Suprapubic skin (tissue), 4 donors: ENCODE measurements at regions not wholly inside any gene's neighbourhood (a gene's known extent, or its start where the extent isn't known, plus 50 kb on each side); places are given as distances from the start of the nearest gene placed in this dataset.
"Not testable (repeated sequence)": the region's sequence is repeated elsewhere in the genome, so short reads cannot be mapped to it uniquely, and the experiment has no call there.

ENCODE experiments used
- DNase-seq, 2 donors: peaks; one replicate each; pipeline ENCODE4 v3.0.0-alpha.2; 2019; ENCODE audit warnings: low spot score in 2 of 2
- H3K27ac ChIP-seq: fragments of 200-600 bp; sonication (generic); one replicate; pipeline ENCODE4 v1.5.1; 2019
- H3K27me3 ChIP-seq: fragments of 200-600 bp; sonication (generic); one replicate; pipeline ENCODE4 v1.5.1; 2019
- H3K36me3 ChIP-seq: fragments of 200-600 bp; sonication (generic); one replicate; pipeline ENCODE4 v1.5.1; 2019
- H3K4me1 ChIP-seq: fragments of 200-600 bp; sonication (generic); one replicate; pipeline ENCODE4 v1.5.1; 2019
- H3K4me3 ChIP-seq: fragments of 200-600 bp; sonication (generic); one replicate; pipeline ENCODE4 v1.5.1; 2019; ENCODE audit warnings: mild to moderate bottlenecking
- H3K9me3 ChIP-seq: fragments of 200-600 bp; sonication (generic); one replicate; pipeline ENCODE4 v1.5.1; 2019
- WGBS: methylation state at CpG from one replicate; pipeline ENCODE4 v1.1.5; 2018; 5-methylcytosine and 5-hydroxymethylcytosine counted together

- H3K4me1 ChIP-seq, H3K4me3 ChIP-seq, DNase-seq, H3K27ac ChIP-seq, H3K9me3 ChIP-seq, H3K27me3 ChIP-seq, H3K36me3 ChIP-seq: not testable (repeated sequence)
- WGBS = 70% methylated on average over 7 of the region's 9 CpGs
Observed at GRCh38 chr2:111430817-111431661, 310.3 kb downstream of the BCL2L11 start.

GRCh38 chr2:111432423-111432822, 311.7 kb downstream of the BCL2L11 start:
- H3K27me3 ChIP-seq, H3K27ac ChIP-seq: not testable (repeated sequence)
- WGBS = no CpG with 5 or more reads among the region's 3 CpGs

GRCh38 chr2:111432916-111433499, 312.3 kb downstream of the BCL2L11 start:
- DNase-seq, H3K4me3 ChIP-seq, H3K27me3 ChIP-seq, H3K9me3 ChIP-seq, H3K36me3 ChIP-seq, H3K27ac ChIP-seq, H3K4me1 ChIP-seq: not testable (repeated sequence)
- WGBS = 93% methylated on average over 3 of the region's 9 CpGs

More at GRCh38 chr2:111432423-111432822, 311.7 kb downstream of the BCL2L11 start:
- DNase-seq, H3K4me1 ChIP-seq, H3K4me3 ChIP-seq, H3K36me3 ChIP-seq, H3K9me3 ChIP-seq: not testable (repeated sequence)

GRCh38 chr2:111433892-111434607, 313.3 kb downstream of the BCL2L11 start:
- not testable (repeated sequence) for H3K27me3 ChIP-seq, DNase-seq, H3K36me3 ChIP-seq, H3K27ac ChIP-seq, H3K9me3 ChIP-seq, H3K4me3 ChIP-seq, H3K4me1 ChIP-seq
- WGBS = no CpG with 5 or more reads among the region's 5 CpGs

- H3K4me1 ChIP-seq, H3K27me3 ChIP-seq, H3K4me3 ChIP-seq, H3K27ac ChIP-seq, DNase-seq, H3K9me3 ChIP-seq, H3K36me3 ChIP-seq: not testable (repeated sequence)
- WGBS = 90% methylated on average over 3 of the region's 4 CpGs
Observed at GRCh38 chr2:111434608-111434939, 313.9 kb downstream of the BCL2L11 start.

GRCh38 chr2:111435553-111436310, 315.0 kb downstream of the BCL2L11 start:
- H3K4me1 ChIP-seq, H3K4me3 ChIP-seq, H3K9me3 ChIP-seq, DNase-seq, H3K27ac ChIP-seq, H3K36me3 ChIP-seq, H3K27me3 ChIP-seq: not testable (repeated sequence)
- 72% methylated on average over 3 of the region's 11 CpGs for WGBS

- not testable (repeated sequence) for H3K27me3 ChIP-seq, H3K4me1 ChIP-seq, H3K9me3 ChIP-seq, H3K4me3 ChIP-seq, H3K36me3 ChIP-seq, DNase-seq, H3K27ac ChIP-seq
- WGBS = 50% methylated on average over 2 of the region's 5 CpGs
Observed at GRCh38 chr2:111436411-111436810, 315.7 kb downstream of the BCL2L11 start.

- H3K27me3 ChIP-seq, H3K9me3 ChIP-seq, H3K36me3 ChIP-seq, H3K4me1 ChIP-seq, H3K4me3 ChIP-seq, H3K27ac ChIP-seq, DNase-seq: not testable (repeated sequence)
- 71% methylated on average over 5 of the region's 7 CpGs for WGBS
Observed at GRCh38 chr2:111437288-111437990, 316.7 kb downstream of the BCL2L11 start.

- 70% methylated on average over 2 of the region's 2 CpGs for WGBS
- H3K9me3 ChIP-seq = not testable (repeated sequence)
Observed at GRCh38 chr2:111438161-111438560, 317.4 kb downstream of the BCL2L11 start.

GRCh38 chr2:111439237-111439636, 318.5 kb downstream of the BCL2L11 start:
- H3K36me3 ChIP-seq, H3K4me3 ChIP-seq, H3K27ac ChIP-seq, DNase-seq, H3K4me1 ChIP-seq, H3K9me3 ChIP-seq, H3K27me3 ChIP-seq: not testable (repeated sequence)
- WGBS = 82% methylated on average over 4 of the region's 6 CpGs

More at GRCh38 chr2:111438161-111438560, 317.4 kb downstream of the BCL2L11 start:
- not testable (repeated sequence) for H3K4me3 ChIP-seq, H3K36me3 ChIP-seq, H3K4me1 ChIP-seq, DNase-seq, H3K27ac ChIP-seq, H3K27me3 ChIP-seq

- DNase-seq, H3K4me3 ChIP-seq, H3K27me3 ChIP-seq, H3K4me1 ChIP-seq, H3K9me3 ChIP-seq, H3K27ac ChIP-seq, H3K36me3 ChIP-seq: not testable (repeated sequence)
- WGBS = 74% methylated on average over 3 of the region's 5 CpGs
Observed at GRCh38 chr2:111441614-111442013, 320.9 kb downstream of the BCL2L11 start.

- H3K27me3 ChIP-seq, H3K9me3 ChIP-seq, H3K4me1 ChIP-seq, DNase-seq, H3K27ac ChIP-seq, H3K4me3 ChIP-seq, H3K36me3 ChIP-seq: not testable (repeated sequence)
- WGBS = no CpG with 5 or more reads among the region's 8 CpGs
Observed at GRCh38 chr2:111442767-111443454, 322.2 kb downstream of the BCL2L11 start.

- not testable (repeated sequence) for H3K4me1 ChIP-seq, H3K36me3 ChIP-seq, H3K27me3 ChIP-seq, H3K9me3 ChIP-seq, H3K27ac ChIP-seq, H3K4me3 ChIP-seq, DNase-seq
- WGBS = no CpG with 5 or more reads among the region's 2 CpGs
Observed at GRCh38 chr2:111444516-111444915, 323.8 kb downstream of the BCL2L11 start.
